Tibial artery (tissue), 4 donors: ENCODE measurements at regions not wholly inside any gene's neighbourhood (a gene's known extent, or its start where the extent isn't known, plus 50 kb on each side); places are given as distances from the start of the nearest gene placed in this dataset.
"Not testable (repeated sequence)": the region's sequence is repeated elsewhere in the genome, so short reads cannot be mapped to it uniquely, and the experiment has no call there.

Experiments
- DNase-seq, 2 donors: peaks; one replicate each; pipeline ENCODE4 v3.0.0-alpha.2; 2019
- H3K27ac ChIP-seq, 2 donors: fragments of 200-600 bp; sonication (generic) in 1 of 2; 1 replicate in 1 of 2; 2 replicates in 1 of 2; pipeline ENCODE4 v1.5.1; 2018 to 2019; ENCODE audit warnings: mild to moderate bottlenecking in 1 of 2
- H3K27me3 ChIP-seq, 2 donors: fragments of 200-600 bp; sonication (generic) in 1 of 2; one replicate each; pipeline versions ENCODE4 v1.5.1 to v1.6.0; 2016 to 2019
- H3K36me3 ChIP-seq, 3 donors: fragments of 200-600 bp; sonication (generic) in 2 of 3; one replicate each; pipeline ENCODE4 v1.5.1; 2016 to 2019; ENCODE audit warnings: mild to moderate bottlenecking in 2 of 3
- H3K4me1 ChIP-seq, 4 donors: fragments of 200-600 bp; sonication (generic) in 2 of 4; 1 replicate in 3 of 4; 2 replicates in 1 of 4; pipeline ENCODE4 v1.5.1; 2016 to 2019
- H3K4me3 ChIP-seq, 2 donors: fragments of 200-600 bp; sonication (generic) in 1 of 2; 1 replicate in 1 of 2; 2 replicates in 1 of 2; pipeline ENCODE4 v1.5.1; 2018 to 2019; ENCODE audit warnings: mild to moderate bottlenecking in 2 of 2
- H3K9me3 ChIP-seq, 3 donors: fragments of 200-600 bp; sonication (generic) in 1 of 3; one replicate each; pipeline ENCODE4 v1.5.1; 2016 to 2019
- CTCF ChIP-seq, 2 experiments: fragments of 200-600 bp in 1 of 2; fragments of 450-650 bp in 1 of 2; IDR thresholded peaks; one replicate each; pipeline ENCODE4 v1.5.1; 2017 to 2019; ENCODE audit warnings: antibody characterized with exemption in 2 of 2, mild to moderate bottlenecking in 1 of 2, moderate library complexity in 1 of 2
- intact Hi-C: fragments of 100-400 bp; cut with DNase I; formaldehyde crosslinking; loops from one replicate; pipeline ENCODE4 v1.15.0; 2023; ENCODE audit warnings: low total_unique reads

GRCh38 chr7:4345004-4345403, 337.1 kb upstream of the FOXK1 start:
- intact Hi-C loops = no loop called here
- Histone ChIP-seq H3K27me3 (no peaks in the 10 kb centered on the region), H3K36me3 (no peaks in the 10 kb centered on the region), H3K4me1 (no peaks in the 10 kb centered on the region), H3K4me3 (no peak overlapping the region), H3K27ac (no peak overlapping the region), H3K9me3 (peaks cover 0 to 15% (median 4%) of the 10 kb centered on the region in 3 donors)
- no peak for DNase-seq
- TF ChIP-seq CTCF (IDR thresholded peaks at IDR 0.05) = no peak

- no peak for TF ChIP-seq CTCF (IDR thresholded peaks at IDR 0.05)
- no peak overlapping the region for H3K27ac ChIP-seq
- H3K4me3 ChIP-seq = no peak overlapping the region
- intact Hi-C loops = no loop called here
- H3K9me3 ChIP-seq = peaks cover 0 to 13% (median 8%) of the 10 kb centered on the region in 3 donors
- H3K4me1 ChIP-seq = no peaks in the 10 kb centered on the region
- H3K36me3 ChIP-seq = no peaks in the 10 kb centered on the region
- no peaks in the 10 kb centered on the region for H3K27me3 ChIP-seq
- DNase-seq = no peak
Measured at GRCh38 chr7:4352069-4352468, 330.0 kb upstream of the FOXK1 start.

- H3K9me3 ChIP-seq = no peaks in the 10 kb centered on the region
- intact Hi-C loops = no loop called here
- H3K4me3 ChIP-seq = no peak overlapping the region
- peaks cover 0 to 10% of the 10 kb centered on the region in 2 donors for H3K27me3 ChIP-seq
- no peaks in the 10 kb centered on the region for H3K4me1 ChIP-seq
- TF ChIP-seq CTCF (IDR thresholded peaks at IDR 0.05) = no peak
- H3K36me3 ChIP-seq = no peaks in the 10 kb centered on the region
- no peak overlapping the region for H3K27ac ChIP-seq
- DNase-seq = no peak
Measured at GRCh38 chr7:4361774-4362173, 320.3 kb upstream of the FOXK1 start.

GRCh38 chr7:4383584-4383983, 298.5 kb upstream of the FOXK1 start:
- no peak overlapping the region for H3K4me3 ChIP-seq
- no peak for TF ChIP-seq CTCF (IDR thresholded peaks at IDR 0.05)
- peaks cover 0 to 9% (median 3%) of the 10 kb centered on the region in 3 donors for H3K9me3 ChIP-seq
- H3K27me3 ChIP-seq = peaks cover 0 to 16% of the 10 kb centered on the region in 2 donors
- intact Hi-C loops = no loop called here
- H3K27ac ChIP-seq = no peak overlapping the region
- DNase-seq = no peak
- H3K4me1 ChIP-seq = no peaks in the 10 kb centered on the region
- H3K36me3 ChIP-seq = no peaks in the 10 kb centered on the region

GRCh38 chr7:4386190-4386589, 295.9 kb upstream of the FOXK1 start:
- DNase-seq = no peak
- no peaks in the 10 kb centered on the region for H3K4me1 ChIP-seq
- H3K4me3 ChIP-seq = no peak overlapping the region
- no peaks in the 10 kb centered on the region for H3K9me3 ChIP-seq
- intact Hi-C loops = no loop called here
- no peaks in the 10 kb centered on the region for H3K36me3 ChIP-seq
- no peak overlapping the region for H3K27ac ChIP-seq
- H3K27me3 ChIP-seq = peaks cover 0 to 18% of the 10 kb centered on the region in 2 donors
- no peak for TF ChIP-seq CTCF (IDR thresholded peaks at IDR 0.05)

GRCh38 chr7:4391103-4391502, 291.0 kb upstream of the FOXK1 start:
- H3K36me3 ChIP-seq, intact Hi-C loops, H3K4me3 ChIP-seq, DNase-seq, H3K27me3 ChIP-seq, H3K4me1 ChIP-seq, H3K9me3 ChIP-seq, H3K27ac ChIP-seq: not testable (repeated sequence)
